Mucosa of descending colon (tissue), 3 donors: ENCODE measurements at regions not wholly inside any gene's neighbourhood (a gene's known extent, or its start where the extent isn't known, plus 50 kb on each side); places are given as distances from the start of the nearest gene placed in this dataset.

Experiments
- ATAC-seq: fragments of 200-7000 bp; cut with Tn5 transposase; one replicate; pipeline ENCODE4 v1.9.1; 2020; ENCODE audit warnings: mild to moderate bottlenecking, moderate library complexity
- DNase-seq, 3 donors: peaks; one replicate each; pipeline ENCODE4 v3.0.0-alpha.2; 2020
- H3K36me3 ChIP-seq: fragments of 200-600 bp; one replicate; pipeline ENCODE4 v1.8.0; 2021; ENCODE audit warnings: low read depth, mild to moderate bottlenecking
- H3K4me1 ChIP-seq: fragments of 200-600 bp; one replicate; pipeline ENCODE4 v1.8.0; 2021; ENCODE audit warnings: low read depth, mild to moderate bottlenecking
- H3K4me3 ChIP-seq: fragments of 200-600 bp; one replicate; pipeline ENCODE4 v1.8.0; 2021; ENCODE audit warnings: mild to moderate bottlenecking
- H3K9me3 ChIP-seq: fragments of 200-600 bp; one replicate; pipeline ENCODE4 v1.8.0; 2021; ENCODE audit warnings: mild to moderate bottlenecking
- CTCF ChIP-seq: fragments of 200-600 bp; IDR thresholded peaks from one replicate; pipeline ENCODE4 v1.8.0; 2022; ENCODE audit warnings: antibody characterized with exemption, mild to moderate bottlenecking
- intact Hi-C, 2 donors: fragments of 100-400 bp; cut with DNase I in 1 of 2; cut with micrococcal nuclease in 1 of 2; formaldehyde crosslinking; loops; one replicate each; pipeline versions ENCODE4 v1.11.0 to v1.11.1; 2022; cut with DNase I, micrococcal nuclease
- donor health status: DM: no; HTN: no; CAD: no; lungs with moderate emphysema.
- donor health status: DM: no; HTN: no; CAD: no.
- donor health status: DM: no; HTN: yes; CAD: no.

- DNase-seq (no peak), ATAC-seq (no peak)
- no peak for TF ChIP-seq CTCF
- H3K4me1 ChIP-seq = no peaks in the 10 kb centered on the region
- H3K4me3 ChIP-seq = no peak overlapping the region
- H3K36me3 ChIP-seq = no peaks in the 10 kb centered on the region
- intact Hi-C loops = no loop called here
- no peaks in the 10 kb centered on the region for H3K9me3 ChIP-seq
Measured at GRCh38 chr13:67775359-67775758, 545.2 kb upstream of the PCDH9 start.

GRCh38 chr13:67772807-67773453 is 542.8 kb upstream of the PCDH9 start:
- no peaks in the 10 kb centered on the region for H3K9me3 ChIP-seq
- no peak overlapping the region for H3K4me3 ChIP-seq
- H3K36me3 ChIP-seq = no peaks in the 10 kb centered on the region
- intact Hi-C loops = no loop called here
- DNase-seq (peak in 1 of 3 donors; percentile 48), ATAC-seq (no peak)
- no peaks in the 10 kb centered on the region for H3K4me1 ChIP-seq
- TF ChIP-seq CTCF = no peak

GRCh38 chr13:67771106-67771505 is 541.0 kb upstream of the PCDH9 start:
- ATAC-seq (no peak), DNase-seq (no peak)
- H3K36me3 ChIP-seq = no peaks in the 10 kb centered on the region
- TF ChIP-seq CTCF = no peak
- H3K4me3 ChIP-seq = no peak overlapping the region
- intact Hi-C loops = no loop called here
- H3K4me1 ChIP-seq = no peaks in the 10 kb centered on the region
- no peaks in the 10 kb centered on the region for H3K9me3 ChIP-seq

GRCh38 chr13:67769987-67770341 is 539.8 kb upstream of the PCDH9 start:
- intact Hi-C loops = no loop called here
- no peak for TF ChIP-seq CTCF
- H3K4me1 ChIP-seq = no peaks in the 10 kb centered on the region
- H3K9me3 ChIP-seq = no peaks in the 10 kb centered on the region
- no peak overlapping the region for H3K4me3 ChIP-seq
- H3K36me3 ChIP-seq = no peaks in the 10 kb centered on the region
- ATAC-seq = no peak
- DNase-seq = no peak

- no peak for TF ChIP-seq CTCF
- intact Hi-C loops = no loop called here
- no peaks in the 10 kb centered on the region for H3K9me3 ChIP-seq
- H3K4me3 ChIP-seq = no peak overlapping the region
- ATAC-seq (no peak), DNase-seq (peak in 1 of 3 donors; percentile 37)
- no peaks in the 10 kb centered on the region for H3K36me3 ChIP-seq
- no peaks in the 10 kb centered on the region for H3K4me1 ChIP-seq
Measured at GRCh38 chr13:67769063-67769986, 539.2 kb upstream of the PCDH9 start.
